Sciatic nerve (tissue), 2 donors: ENCODE measurements at regions not wholly inside any gene's neighbourhood (a gene's known extent, or its start where the extent isn't known, plus 50 kb on each side); places are given as distances from the start of the nearest gene placed in this dataset.
"Not testable (repeated sequence)": the region's sequence is repeated elsewhere in the genome, so short reads cannot be mapped to it uniquely, and the experiment has no call there.

Source experiments
- ATAC-seq: fragments of 200-7000 bp; cut with Tn5 transposase; one replicate; pipeline ENCODE4 v1.9.1; 2020; ENCODE audit warnings: mild to moderate bottlenecking, moderate library complexity
- DNase-seq: peaks from one replicate; pipeline ENCODE4 v3.0.0-alpha.2; 2020; ENCODE audit warnings: low spot score
- intact Hi-C: fragments of 100-400 bp; cut with DNase I; formaldehyde crosslinking; loops from one replicate; pipeline ENCODE4 v1.14.2; 2022
- donor health status: DM: no; HTN: no; CAD: no.
- donor health status: DM: no; HTN: no; CAD: no.

GRCh38 chr10:113470372-113471240 is 82.2 kb upstream of the HABP2 start:
- ATAC-seq (peak; percentile 43), DNase-seq (no peak)
- intact Hi-C loops, result no loop called here

GRCh38 chr10:113471241-113471996 is 81.4 kb upstream of the HABP2 start:
- intact Hi-C loops, result no loop called here
- ATAC-seq, result peak; percentile 24
- no peak for DNase-seq

- ATAC-seq (no peak), DNase-seq (no peak)
- intact Hi-C loops, result no loop called here
These were observed 79.8 kb upstream of the HABP2 start for GRCh38 chr10:113473011-113473410.

- no peak for ATAC-seq
- intact Hi-C loops, result no loop called here
- DNase-seq, result no peak
These were observed 79.0 kb upstream of the HABP2 start for GRCh38 chr10:113473851-113474250.

GRCh38 chr10:113474752-113475151 is 78.1 kb upstream of the HABP2 start:
- DNase-seq (no peak), ATAC-seq (no peak)
- intact Hi-C loops, result no loop called here

GRCh38 chr10:113475381-113475807 is 77.5 kb upstream of the HABP2 start:
- no peak for DNase-seq
- ATAC-seq, result peak; percentile 86
- intact Hi-C loops, result no loop called here

- intact Hi-C loops, result no loop called here
- DNase-seq, result no peak
These were observed 76.7 kb upstream of the HABP2 start for GRCh38 chr10:113476191-113476590.

GRCh38 chr10:113476673-113477072 is 76.2 kb upstream of the HABP2 start:
- no peak for ATAC-seq

More at GRCh38 chr10:113476191-113476590, 76.7 kb upstream of the HABP2 start:
- ATAC-seq, result peak; percentile 79

GRCh38 chr10:113477451-113477850 is 75.4 kb upstream of the HABP2 start:
- no peak for ATAC-seq
- intact Hi-C loops, result no loop called here

More at GRCh38 chr10:113476673-113477072, 76.2 kb upstream of the HABP2 start:
- no peak for DNase-seq
- intact Hi-C loops, result no loop called here

GRCh38 chr10:113479346-113480080 is 73.3 kb upstream of the HABP2 start:
- DNase-seq, result no peak
- intact Hi-C loops, result no loop called here
- no peak for ATAC-seq

More at GRCh38 chr10:113477451-113477850, 75.4 kb upstream of the HABP2 start:
- no peak for DNase-seq

- ATAC-seq (no peak), DNase-seq (no peak)
- intact Hi-C loops, result no loop called here
These were observed 72.8 kb upstream of the HABP2 start for GRCh38 chr10:113480081-113480360.

GRCh38 chr10:113480851-113481502 is 71.9 kb upstream of the HABP2 start:
- DNase-seq (no peak), ATAC-seq (peak; percentile 44)

GRCh38 chr10:113484487-113484886 is 68.4 kb upstream of the HABP2 start:
- intact Hi-C loops, result no loop called here
- DNase-seq (no peak), ATAC-seq (no peak)

More at GRCh38 chr10:113480851-113481502, 71.9 kb upstream of the HABP2 start:
- intact Hi-C loops, result no loop called here

- ATAC-seq, result no peak
- intact Hi-C loops, result no loop called here
- DNase-seq, result no peak
These were observed 67.1 kb upstream of the HABP2 start for GRCh38 chr10:113485736-113486135.

- intact Hi-C loops, result no loop called here
These were observed 66.3 kb upstream of the HABP2 start for GRCh38 chr10:113486531-113486930.

GRCh38 chr10:113487154-113487553 is 65.7 kb upstream of the HABP2 start:
- no peak for DNase-seq
- intact Hi-C loops, result no loop called here
- no peak for ATAC-seq

More at GRCh38 chr10:113486531-113486930, 66.3 kb upstream of the HABP2 start:
- DNase-seq (no peak), ATAC-seq (no peak)

- DNase-seq (no peak), ATAC-seq (no peak)
- intact Hi-C loops, result no loop called here
These were observed 64.7 kb upstream of the HABP2 start for GRCh38 chr10:113488186-113488585.

- intact Hi-C loops, ATAC-seq, DNase-seq: not testable (repeated sequence)
These were observed 63.3 kb upstream of the HABP2 start for GRCh38 chr10:113489522-113489921.

GRCh38 chr10:113491967-113492565 is 60.8 kb upstream of the HABP2 start:
- ATAC-seq (peak; percentile 92), DNase-seq (no peak)
- intact Hi-C loops, result no loop called here
